Mesenchymal stem cell (in vitro differentiated cells and primary cell): ENCODE measurements at regions not wholly inside any gene's neighbourhood (a gene's known extent, or its start where the extent isn't known, plus 50 kb on each side); places are given as distances from the start of the nearest gene placed in this dataset.
A peak's percentile ranks its signal among the peaks of the same experiment; 100 is the strongest.

Source experiments
- DNase-seq: peaks from one replicate; pipeline ENCODE4 v3.0.0-alpha.2; 2013
- H2AFZ ChIP-seq: one replicate; pipeline ENCODE4 v1.6.1; 2013; ENCODE audit warnings: low read depth, mild to moderate bottlenecking, control low read depth, inconsistent platforms, low read length, moderate library complexity
- H2AK5ac ChIP-seq: 2 replicates; pipeline ENCODE4 v1.6.1; 2013; ENCODE audit warnings: low read length, moderate library complexity, mild to moderate bottlenecking, inconsistent platforms; ENCODE audit not compliant: severe bottlenecking
- H2BK120ac ChIP-seq: one replicate; pipeline ENCODE4 v1.6.1; 2013; ENCODE audit warnings: low read depth, mild to moderate bottlenecking, inconsistent platforms, low read length, moderate library complexity
- H2BK12ac ChIP-seq, 2 experiments: one replicate each; pipeline ENCODE4 v1.6.1; 2013; ENCODE audit warnings: inconsistent platforms in 2 of 2, low read length in 2 of 2, mild to moderate bottlenecking in 2 of 2, moderate library complexity in 2 of 2, control low read depth in 1 of 2
- H2BK15ac ChIP-seq: one replicate; pipeline ENCODE4 v1.6.1; 2013; ENCODE audit warnings: mild to moderate bottlenecking, low read depth, inconsistent platforms; ENCODE audit not compliant: poor library complexity, severe bottlenecking
- H2BK5ac ChIP-seq: 2 replicates; pipeline ENCODE4 v1.6.1; 2013; ENCODE audit warnings: low read depth, mild to moderate bottlenecking, low read length, control low read depth, inconsistent platforms; ENCODE audit not compliant: poor library complexity, severe bottlenecking
- H3K14ac ChIP-seq, 2 experiments: one replicate each; pipeline ENCODE4 v1.6.1; 2013; ENCODE audit warnings: inconsistent platforms in 2 of 2, low read length in 2 of 2, control low read depth in 1 of 2, mild to moderate bottlenecking in 1 of 2, moderate library complexity in 1 of 2
- H3K18ac ChIP-seq, 2 experiments: one replicate each; pipeline ENCODE4 v1.6.1; 2013; ENCODE audit warnings: inconsistent platforms in 2 of 2, low read length in 2 of 2, control low read depth in 1 of 2, low read depth in 1 of 2, mild to moderate bottlenecking in 1 of 2
- H3K23ac ChIP-seq, 2 experiments: one replicate each; pipeline ENCODE4 v1.6.1; 2013; ENCODE audit warnings: inconsistent platforms in 2 of 2, low read length in 2 of 2, mild to moderate bottlenecking in 2 of 2, moderate library complexity in 2 of 2, control low read depth in 1 of 2
- H3K27ac ChIP-seq: 2 replicates; pipeline ENCODE4 v1.5.1; 2013; ENCODE audit warnings: mild to moderate bottlenecking, moderate library complexity, low read length, control low read depth, inconsistent platforms; ENCODE audit not compliant: poor library complexity, severe bottlenecking
- H3K27me3 ChIP-seq, 2 experiments: 2 replicates each; pipeline versions ENCODE4 v1.6.1 to v1.7.0; 2013; ENCODE audit warnings: low read length in 2 of 2, mild to moderate bottlenecking in 2 of 2, moderate library complexity in 2 of 2, control low read depth in 1 of 2, inconsistent platforms in 1 of 2; ENCODE audit not compliant: control insufficient read depth in 1 of 2, insufficient read depth in 1 of 2
- H3K36me3 ChIP-seq, 2 experiments: 2 replicates each; pipeline versions ENCODE4 v1.6.1 to v1.7.0; 2013; ENCODE audit warnings: low read length in 2 of 2, control low read depth in 1 of 2, inconsistent platforms in 1 of 2, low read depth in 1 of 2, mild to moderate bottlenecking in 1 of 2; ENCODE audit not compliant: insufficient read depth in 2 of 2, control insufficient read depth in 1 of 2
- H3K4ac ChIP-seq, 2 experiments: one replicate each; pipeline ENCODE4 v1.6.1; 2013; ENCODE audit warnings: inconsistent platforms in 2 of 2, low read length in 2 of 2, mild to moderate bottlenecking in 2 of 2, moderate library complexity in 2 of 2, control low read depth in 1 of 2, low read depth in 1 of 2
- H3K4me1 ChIP-seq: 2 replicates; pipeline ENCODE4 v1.6.1; 2013; ENCODE audit warnings: low read depth, low read length, control low read depth; ENCODE audit not compliant: control insufficient read depth, insufficient read depth
- H3K4me2 ChIP-seq: 2 replicates; pipeline ENCODE4 v1.6.1; 2013; ENCODE audit warnings: low read length, mild to moderate bottlenecking, inconsistent platforms; ENCODE audit not compliant: poor library complexity, severe bottlenecking
- H3K4me3 ChIP-seq, 2 experiments: 2 replicates each; pipeline versions ENCODE4 v1.5.1 to v1.7.0; 2013; ENCODE audit warnings: low read length in 2 of 2, mild to moderate bottlenecking in 2 of 2, control low read depth in 1 of 2, low read depth in 1 of 2; ENCODE audit not compliant: insufficient read depth in 1 of 2
- H3K79me1 ChIP-seq: replicated peaks from 2 replicates; pipeline ENCODE4 v1.6.1; 2013; ENCODE audit warnings: mild to moderate bottlenecking, control low read depth, low read length, inconsistent platforms; ENCODE audit not compliant: poor library complexity, severe bottlenecking
- H3K9ac ChIP-seq: 2 replicates; pipeline ENCODE4 v1.7.0; 2013; ENCODE audit warnings: mild to moderate bottlenecking, low read length, moderate library complexity
- H3K9me3 ChIP-seq: 2 replicates; pipeline ENCODE4 v1.7.0; 2013; ENCODE audit warnings: mild to moderate bottlenecking, low read length; ENCODE audit not compliant: control insufficient read depth
- H4K8ac ChIP-seq: one replicate; pipeline ENCODE4 v1.6.1; 2013; ENCODE audit warnings: inconsistent platforms, mild to moderate bottlenecking, low read length, moderate library complexity
- H4K91ac ChIP-seq: one replicate; pipeline ENCODE4 v1.6.1; 2013; ENCODE audit warnings: mild to moderate bottlenecking, low read length, inconsistent platforms
- WGBS: methylation state at CpG from one replicate; pipeline ENCODE4 v1.1.7; 2013; ENCODE audit warnings: mixed read lengths; 5-methylcytosine and 5-hydroxymethylcytosine counted together

DNA sequence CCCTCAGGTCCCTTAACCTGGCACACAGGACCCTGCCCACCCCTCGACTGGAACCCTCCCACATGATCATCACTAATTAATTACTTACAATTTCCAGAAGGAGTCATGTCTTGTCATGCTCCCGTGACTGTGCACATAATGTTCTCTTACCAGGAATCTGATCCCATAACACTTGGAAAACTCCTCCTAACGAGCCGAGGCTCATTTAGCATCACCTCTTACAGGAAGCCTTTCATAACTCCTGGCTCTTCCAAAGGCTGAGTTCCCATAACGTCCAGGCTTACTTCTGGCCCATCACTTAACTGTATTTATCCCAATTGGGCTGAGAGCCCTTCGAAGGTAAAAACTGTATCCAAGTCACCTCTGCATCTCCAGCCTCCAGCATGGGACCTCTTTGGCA, 147.9 kb upstream of the JUN start:
- no peak overlapping the region for H3K9ac ChIP-seq
- WGBS, result 90% methylated on average over 6 of the region's 6 CpGs
- peak overlapping the region; percentile 95 for H2AK5ac ChIP-seq
- H2AFZ ChIP-seq, result no peak overlapping the region
- H3K4me3 ChIP-seq, result no peak overlapping the region
- H3K4me1 ChIP-seq, result peaks cover 6% of the 10 kb centered on the region
- no peak overlapping the region for H3K4me2 ChIP-seq
- H3K27ac ChIP-seq, result no peak overlapping the region
- no peak for DNase-seq
- H3K18ac ChIP-seq, result peak overlapping the region; percentile 78 to 79
- no peak overlapping the region for H3K14ac ChIP-seq
- no peaks in the 10 kb centered on the region for H3K27me3 ChIP-seq
- H3K36me3 ChIP-seq, result no peaks in the 10 kb centered on the region
- peak overlapping the region; percentile 84 for H4K91ac ChIP-seq
- no peaks in the 10 kb centered on the region for H3K9me3 ChIP-seq
- H2BK5ac ChIP-seq, result no peak overlapping the region
- H2BK12ac ChIP-seq, result peak overlapping the region; percentile 75 to 94
- H3K23ac ChIP-seq, result no peak overlapping the region
- peak overlapping the region; percentile 72 for H4K8ac ChIP-seq
- H2BK15ac ChIP-seq, result peak overlapping the region; percentile 84
- peak overlapping the region; percentile 43 for H2BK120ac ChIP-seq
- peak overlapping the region; percentile 66 to 84 for H3K4ac ChIP-seq
- H3K79me1 ChIP-seq, result no peaks in the 10 kb centered on the region

- DNase-seq, result peak; percentile 80
- Histone ChIP-seq H4K91ac (peak overlapping the region; percentile 97), H4K8ac (peak overlapping the region; percentile 78), H3K4me2 (no peak overlapping the region), H2AK5ac (peak overlapping the region; percentile 40), H3K9me3 (no peaks in the 10 kb centered on the region), H2BK120ac (no peak overlapping the region), H3K4me1 (peaks cover 6% of the 10 kb centered on the region), H3K27me3 (no peaks in the 10 kb centered on the region), H2AFZ (no peak overlapping the region), H3K4me3 (no peak overlapping the region), H3K18ac (peak overlapping the region; percentile 49 to 70), H3K4ac (peak overlapping the region; percentile 50 to 64), H2BK5ac (no peak overlapping the region), H3K23ac (peak overlapping the region in 1 of 2 experiments; percentile 10), H3K9ac (peak overlapping the region; percentile 12), H3K36me3 (no peaks in the 10 kb centered on the region), H3K27ac (peak overlapping the region; percentile 69), H3K14ac (no peak overlapping the region), H2BK15ac (no peak overlapping the region), H3K79me1 (no peaks in the 10 kb centered on the region), H2BK12ac (peak overlapping the region in 1 of 2 experiments; percentile 87)
- 17% methylated on average over 3 of the region's 4 CpGs for WGBS
Measured at GRCh38 chr1:58932859-58933598, 149.2 kb upstream of the JUN start.

DNA sequence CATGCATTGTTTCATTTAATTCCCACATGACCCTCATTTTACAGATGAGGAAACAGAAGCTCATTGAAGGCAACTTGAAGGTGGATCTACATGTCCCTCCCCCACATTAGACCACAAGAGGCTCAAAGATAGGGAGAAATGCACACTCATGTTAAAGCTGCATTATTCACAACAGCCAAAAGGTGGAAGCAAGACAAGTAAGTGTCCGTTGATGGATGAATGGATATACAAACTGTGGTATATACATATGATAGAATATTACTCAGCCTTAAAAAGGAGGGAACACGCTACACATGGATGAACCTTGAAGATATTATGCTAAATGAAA, 149.7 kb upstream of the JUN start:
- no peaks in the 10 kb centered on the region for H3K9me3 ChIP-seq
- no peaks in the 10 kb centered on the region for H3K79me1 ChIP-seq
- H3K4ac ChIP-seq, result no peak overlapping the region

DNA sequence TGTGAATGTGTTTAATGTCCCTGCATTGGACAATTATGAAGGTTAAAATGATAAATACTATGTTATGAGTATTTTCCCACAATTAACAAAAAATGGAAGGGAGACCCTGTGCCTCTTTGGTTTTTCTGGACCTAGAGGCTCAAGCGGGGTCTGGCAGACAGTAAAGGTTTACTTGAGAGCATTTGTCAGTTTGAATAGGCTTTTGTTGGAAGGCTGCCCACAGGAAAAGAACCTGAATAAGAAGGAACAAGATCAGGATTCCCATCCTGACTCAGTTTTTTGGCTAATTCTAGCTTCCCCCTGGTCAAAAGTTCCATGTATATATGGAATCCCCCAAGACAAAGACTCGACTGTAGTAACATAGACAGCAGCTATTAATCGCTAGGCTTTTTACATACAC, 150.9 kb upstream of the JUN start:
- Histone ChIP-seq H3K9ac (no peak overlapping the region), H3K4me3 (no peak overlapping the region), H3K79me1 (no peaks in the 10 kb centered on the region), H2BK12ac (no peak overlapping the region), H3K18ac (no peak overlapping the region), H3K9me3 (no peaks in the 10 kb centered on the region), H3K4me1 (peaks cover 5% of the 10 kb centered on the region), H3K4me2 (no peak overlapping the region), H4K91ac (no peak overlapping the region), H3K27me3 (no peaks in the 10 kb centered on the region), H4K8ac (no peak overlapping the region), H2BK15ac (no peak overlapping the region), H3K14ac (no peak overlapping the region), H3K27ac (no peak overlapping the region), H3K4ac (no peak overlapping the region), H3K23ac (no peak overlapping the region), H2AFZ (no peak overlapping the region), H2BK120ac (no peak overlapping the region), H2BK5ac (no peak overlapping the region), H3K36me3 (no peaks in the 10 kb centered on the region), H2AK5ac (no peak overlapping the region)
- DNase-seq, result no peak
- 98% methylated on average over 3 of the region's 3 CpGs for WGBS

More for the DNA sequence above, 149.7 kb upstream of the JUN start:
- no peaks in the 10 kb centered on the region for H3K27me3 ChIP-seq
- H3K18ac ChIP-seq, result no peak overlapping the region
- no peak overlapping the region for H3K4me2 ChIP-seq
- H3K14ac ChIP-seq, result no peak overlapping the region
- H3K36me3 ChIP-seq, result no peaks in the 10 kb centered on the region
- no CpG with 5 or more reads among the region's 2 CpGs for WGBS
- H3K27ac ChIP-seq, result peak overlapping the region; percentile 69
- H2BK5ac ChIP-seq, result no peak overlapping the region
- no peak overlapping the region for H4K91ac ChIP-seq
- no peak overlapping the region for H3K23ac ChIP-seq
- no peak overlapping the region for H2BK15ac ChIP-seq
- H3K9ac ChIP-seq, result peak overlapping the region; percentile 12
- no peak overlapping the region for H4K8ac ChIP-seq
- no peak overlapping the region for H2BK120ac ChIP-seq
- no peak overlapping the region for H2BK12ac ChIP-seq
- no peak overlapping the region for H2AFZ ChIP-seq
- peaks cover 6% of the 10 kb centered on the region for H3K4me1 ChIP-seq
- H3K4me3 ChIP-seq, result no peak overlapping the region
- peak overlapping the region; percentile 40 for H2AK5ac ChIP-seq
- no peak for DNase-seq
